HG02588 (cell line): ENCODE measurements at regions not wholly inside any gene's neighbourhood (a gene's known extent, or its start where the extent isn't known, plus 50 kb on each side); places are given as distances from the start of the nearest gene placed in this dataset.

Experiments used
- ATAC-seq: cut with Tn5 transposase; IDR thresholded peaks from one replicate; pipeline ENCODE4 v1.9.1; 2021; ENCODE audit warnings: mild to moderate bottlenecking, moderate library complexity; ENCODE audit not compliant: unreplicated experiment

DNA sequence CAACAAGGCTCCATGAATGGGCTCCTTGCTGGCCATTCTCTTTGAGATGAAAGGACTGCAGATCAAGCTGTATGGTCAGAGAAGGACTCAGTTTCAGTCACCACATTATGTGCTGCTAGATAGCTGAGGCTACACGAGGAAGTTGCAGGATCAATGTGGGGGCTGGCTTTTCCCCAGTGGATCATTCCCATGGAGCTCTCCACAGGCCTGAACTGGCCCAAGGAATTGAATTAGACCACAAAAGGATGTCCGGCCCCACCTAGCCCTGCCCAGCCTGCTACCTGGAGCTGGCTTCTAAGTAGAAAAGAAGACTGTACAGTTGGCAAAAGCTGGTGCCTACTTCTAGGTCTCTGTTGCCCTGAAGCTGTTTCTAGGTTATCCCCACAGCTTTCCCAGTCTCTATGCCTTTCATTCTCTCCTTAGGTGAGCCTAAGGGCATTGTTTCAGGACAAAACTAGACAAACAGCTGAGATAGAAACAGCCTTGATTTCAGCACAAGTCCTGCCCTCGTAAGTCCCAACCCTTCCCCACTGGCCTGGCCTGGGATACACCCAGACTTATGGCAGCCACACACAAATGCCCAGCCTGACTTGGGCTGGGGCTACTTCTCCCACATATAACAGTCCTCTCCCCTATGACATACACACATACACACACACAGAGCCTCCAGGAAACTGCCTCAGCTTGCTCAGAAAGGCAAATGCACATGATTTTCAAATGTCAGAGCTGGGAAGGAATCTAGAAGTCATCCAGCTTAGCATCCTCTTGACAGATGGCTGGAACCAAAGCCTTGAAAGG, 129.1 kb upstream of the NCAM1 start:
- no peak for ATAC-seq

DNA sequence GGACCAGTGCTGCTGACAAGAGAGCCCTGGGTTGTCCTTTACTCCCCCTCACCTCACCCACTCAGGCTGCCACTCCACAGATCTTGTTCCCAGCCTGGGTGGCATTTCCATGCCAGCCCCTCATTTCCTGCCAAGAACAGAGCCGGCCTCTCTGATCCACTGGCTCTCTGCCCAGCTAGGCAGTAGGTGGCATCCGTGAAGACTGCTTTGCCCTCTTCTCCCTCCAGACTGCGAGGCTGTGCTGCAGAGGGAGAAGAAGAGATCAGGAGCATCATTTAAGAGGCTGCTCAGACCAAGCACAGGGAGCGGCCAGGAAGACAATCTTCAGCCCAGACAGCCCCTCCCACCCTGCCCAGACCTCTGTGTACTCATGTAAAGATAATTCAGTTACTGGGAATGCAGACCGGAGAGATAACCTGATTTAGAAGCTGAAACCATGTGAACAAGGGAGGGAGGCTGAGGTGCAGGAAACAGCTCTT, 126.9 kb upstream of the NCAM1 start:
- ATAC-seq: no peak

DNA sequence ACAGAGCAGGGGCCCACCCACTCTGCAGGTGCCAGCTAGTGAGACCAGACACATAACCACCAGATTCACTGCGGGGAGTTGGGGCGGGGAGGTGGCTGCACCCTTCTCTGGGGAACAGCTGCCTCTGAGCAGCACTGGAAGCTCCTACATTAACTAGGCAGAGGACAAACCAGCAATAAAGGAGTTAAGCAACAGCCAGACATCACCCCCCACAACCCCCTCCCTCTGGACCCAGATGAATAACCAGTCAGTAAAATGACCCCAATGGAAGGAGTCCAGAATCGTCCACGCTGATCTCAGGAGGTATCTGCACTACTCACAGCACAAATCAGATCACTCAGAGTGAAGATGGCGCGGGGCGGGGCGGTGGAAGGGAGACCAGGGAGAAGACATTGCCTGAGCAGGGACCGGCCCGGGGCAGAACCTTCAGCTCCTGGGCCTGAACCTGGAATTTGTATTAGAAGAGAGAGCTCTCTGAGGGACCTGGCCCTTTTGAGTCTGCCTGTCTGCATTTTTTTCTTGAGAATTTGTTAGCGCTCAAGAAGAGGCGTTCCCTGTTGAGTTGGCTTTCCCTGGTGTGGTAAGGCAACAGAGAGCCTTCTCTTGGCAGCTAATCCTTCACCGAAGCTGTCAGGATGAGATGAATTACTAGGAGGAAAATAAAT, 125.5 kb upstream of the NCAM1 start:
- ATAC-seq: no peak

DNA sequence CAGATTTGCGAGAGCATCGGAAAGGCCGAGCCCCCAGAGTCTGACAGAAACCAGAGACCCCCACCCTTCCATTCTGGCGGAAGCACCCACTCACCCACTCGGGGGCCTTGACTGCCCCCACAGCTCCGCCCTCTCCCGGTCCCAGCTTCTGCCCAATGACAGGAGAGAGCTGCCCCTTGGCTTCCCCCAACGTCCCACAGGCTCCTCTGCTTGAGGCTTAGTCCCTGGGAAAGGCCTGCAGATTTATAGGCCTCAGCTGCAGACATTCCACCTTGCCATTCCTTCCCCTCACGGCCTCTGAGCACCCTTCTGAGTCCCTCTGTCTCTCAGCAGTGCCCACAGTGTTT, 125.0 kb upstream of the NCAM1 start:
- no peak for ATAC-seq

DNA sequence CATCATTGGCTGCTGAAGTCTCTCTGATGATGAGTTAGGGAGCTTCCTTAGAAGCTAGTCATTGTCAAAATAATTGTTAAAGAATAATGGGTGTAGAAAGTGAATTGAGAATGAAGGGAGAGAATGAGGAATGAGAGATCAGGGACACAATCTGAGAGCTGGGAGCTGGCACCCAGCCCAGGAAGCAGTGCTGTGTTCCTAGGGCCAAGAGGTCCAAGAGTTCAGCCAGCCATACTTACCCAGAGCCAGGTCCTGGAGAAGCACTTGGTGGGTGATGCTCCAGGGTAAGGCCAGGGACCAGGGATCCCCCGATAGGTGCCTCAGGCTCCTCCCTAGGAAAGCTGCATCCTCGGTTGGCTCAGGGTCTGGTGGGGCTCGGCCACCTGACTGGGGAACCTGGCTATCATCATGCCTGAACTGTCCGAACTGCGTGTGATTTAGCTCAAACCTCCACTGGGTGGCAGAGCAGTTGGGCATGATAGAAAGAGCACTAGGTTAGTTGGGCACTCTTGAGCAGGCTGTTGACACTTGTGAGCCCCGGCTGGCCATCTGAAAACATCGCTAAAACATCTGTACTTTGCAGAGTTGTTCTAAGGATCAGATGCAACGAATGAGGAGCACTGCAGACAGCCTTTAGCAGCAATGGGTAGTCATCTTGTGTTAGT, 123.9 kb upstream of the NCAM1 start:
- ATAC-seq: no peak

DNA sequence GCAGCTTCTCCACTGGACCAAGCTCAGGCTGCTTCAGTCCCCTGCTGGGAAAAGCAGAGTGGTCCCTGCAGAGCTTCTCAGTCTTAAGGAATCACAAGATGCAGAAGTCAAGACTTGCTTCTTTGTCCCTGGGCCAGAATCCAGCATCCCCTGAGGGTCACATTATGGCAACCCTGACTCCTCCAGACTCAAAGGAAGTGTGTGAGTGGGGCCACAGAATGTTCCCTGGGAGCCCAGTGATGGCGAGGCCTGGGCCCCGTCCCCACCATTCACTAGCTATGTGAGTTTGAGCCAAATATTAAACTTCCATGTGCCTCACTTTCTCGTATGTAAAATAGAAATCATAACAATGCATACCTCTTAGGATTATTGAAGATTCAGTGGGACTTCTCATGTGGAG, 122.2 kb upstream of the NCAM1 start:
- no peak for ATAC-seq

DNA sequence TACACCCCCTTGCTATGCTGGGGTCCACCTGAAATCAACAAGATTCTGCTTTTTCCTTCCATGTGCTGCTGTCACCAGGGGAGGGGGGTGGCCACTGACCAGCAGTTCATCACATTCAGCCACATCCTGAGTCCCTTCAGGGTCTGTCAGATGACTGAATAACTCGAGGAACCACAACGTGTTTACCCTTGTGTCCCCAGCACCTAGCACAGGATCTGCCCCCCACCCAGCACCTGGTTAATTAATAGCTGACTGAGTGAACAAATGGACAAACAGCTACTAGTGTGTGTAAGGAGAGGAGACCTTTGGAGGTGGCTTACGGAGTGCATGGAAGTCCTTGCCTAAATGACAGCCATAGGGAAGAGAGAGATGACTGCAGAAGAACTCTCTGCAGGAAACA, 119.5 kb upstream of the NCAM1 start:
- no peak for ATAC-seq

DNA sequence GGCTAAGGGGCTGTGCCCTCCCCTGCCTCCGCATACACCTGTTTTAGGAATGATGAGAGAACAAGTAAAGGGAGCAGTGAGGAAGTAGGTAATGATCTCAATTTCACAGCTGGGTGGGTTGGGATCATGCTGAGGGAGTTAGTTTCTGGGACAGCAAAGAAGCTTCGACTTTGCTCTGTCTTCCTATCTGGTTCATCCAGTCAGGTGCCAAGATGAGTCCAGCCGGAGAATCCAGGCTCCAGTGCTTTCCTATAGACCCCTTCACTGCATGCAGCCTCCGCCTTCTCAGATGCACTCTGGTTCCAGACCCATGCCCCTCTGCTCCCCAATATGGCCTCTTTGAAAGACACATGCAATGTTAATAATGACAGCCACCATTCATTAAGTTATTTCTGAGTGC, 119.1 kb upstream of the NCAM1 start:
- no peak for ATAC-seq

DNA sequence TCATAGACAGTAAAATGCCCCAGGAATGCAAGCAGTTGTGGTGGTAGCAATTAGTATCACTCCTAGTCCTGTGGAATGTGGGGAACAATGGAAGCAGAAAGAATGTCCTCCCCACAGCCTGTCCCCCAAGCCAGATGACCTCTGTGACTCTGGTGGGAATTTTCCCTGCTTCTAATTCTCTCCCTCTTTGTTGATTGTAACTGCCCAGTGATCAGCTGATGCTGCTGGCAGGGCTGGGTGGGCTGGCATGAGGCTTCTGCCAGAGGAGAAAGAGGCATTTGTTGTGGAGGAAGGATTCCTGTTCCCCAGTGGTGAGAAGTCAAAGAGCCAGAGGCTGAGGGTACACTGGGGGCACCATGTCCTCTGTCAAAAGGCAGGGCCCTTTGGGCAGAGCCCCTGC, 116.7 kb upstream of the NCAM1 start:
- no peak for ATAC-seq

DNA sequence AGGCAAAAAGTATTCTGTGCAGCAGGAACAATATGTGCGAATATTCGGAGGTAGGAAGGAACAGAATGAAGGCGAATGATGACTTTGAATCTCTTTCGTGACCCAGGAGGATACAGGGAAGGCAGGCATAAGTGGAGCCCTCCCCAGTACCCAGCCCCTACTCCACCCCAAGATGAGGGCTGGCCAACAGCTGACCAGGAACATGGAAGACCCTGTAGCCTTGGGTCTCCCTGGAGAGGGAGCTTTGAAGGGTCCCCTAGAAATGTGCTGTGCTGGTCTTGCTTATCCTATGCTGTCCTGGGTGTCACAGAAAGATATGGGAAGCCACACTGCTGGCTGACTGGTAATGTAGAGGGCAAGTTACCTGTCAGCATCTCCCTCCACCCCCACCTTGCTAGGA, 113.7 kb upstream of the NCAM1 start:
- no peak for ATAC-seq

DNA sequence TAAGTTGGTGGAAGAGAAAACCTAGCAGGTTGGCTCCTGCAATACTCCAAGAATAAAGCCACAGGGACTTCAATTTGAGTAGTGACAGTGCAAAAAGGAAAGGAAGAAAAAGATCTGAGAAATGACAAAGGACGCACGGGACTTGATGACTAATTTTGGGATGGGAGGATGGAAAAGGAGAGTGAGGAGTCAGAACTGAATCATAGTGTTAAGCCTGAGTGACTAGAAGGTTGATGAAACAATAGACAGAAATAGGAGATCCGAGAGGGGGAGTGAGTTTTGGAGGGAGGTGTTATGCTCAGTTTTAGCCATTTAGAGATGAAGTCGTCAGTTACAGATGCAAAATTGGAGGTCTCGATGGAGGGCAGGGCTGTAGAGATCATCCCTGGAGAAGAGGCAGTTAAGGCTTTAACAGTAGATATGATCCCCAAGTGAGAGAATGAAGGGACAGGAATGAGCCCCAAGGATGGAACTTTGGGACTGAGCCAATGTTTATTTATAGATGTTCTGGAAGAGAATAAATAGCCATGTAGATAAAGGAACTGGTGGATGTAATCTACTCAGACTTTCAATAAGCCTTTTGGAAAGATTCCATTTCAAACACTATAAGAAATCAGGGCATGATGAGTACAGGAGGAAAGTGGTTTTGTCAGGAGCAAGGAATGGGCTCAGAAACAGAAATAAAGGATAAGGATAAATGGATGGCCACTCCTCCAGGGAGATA, 108.9 kb upstream of the NCAM1 start:
- ATAC-seq: no peak

DNA sequence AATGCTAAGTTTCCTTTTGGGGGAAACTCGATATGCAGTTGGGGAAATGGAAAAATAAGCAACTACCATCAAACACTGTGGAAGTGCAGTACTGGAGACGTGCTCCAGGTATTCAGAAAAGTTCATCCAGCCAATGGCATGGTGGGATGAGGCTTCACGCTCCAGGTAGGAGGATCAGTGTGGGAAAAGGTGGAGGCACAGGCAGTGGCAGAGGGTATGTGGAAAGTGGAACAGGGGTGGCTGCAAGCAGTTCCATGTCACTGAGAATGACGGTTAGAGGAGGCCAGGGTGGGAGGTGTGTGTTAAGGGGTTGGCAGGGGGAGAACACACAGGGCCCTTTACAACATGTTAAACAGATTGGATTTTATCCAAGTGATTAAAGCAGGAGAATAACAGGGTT, 105.1 kb upstream of the NCAM1 start:
- no peak for ATAC-seq

DNA sequence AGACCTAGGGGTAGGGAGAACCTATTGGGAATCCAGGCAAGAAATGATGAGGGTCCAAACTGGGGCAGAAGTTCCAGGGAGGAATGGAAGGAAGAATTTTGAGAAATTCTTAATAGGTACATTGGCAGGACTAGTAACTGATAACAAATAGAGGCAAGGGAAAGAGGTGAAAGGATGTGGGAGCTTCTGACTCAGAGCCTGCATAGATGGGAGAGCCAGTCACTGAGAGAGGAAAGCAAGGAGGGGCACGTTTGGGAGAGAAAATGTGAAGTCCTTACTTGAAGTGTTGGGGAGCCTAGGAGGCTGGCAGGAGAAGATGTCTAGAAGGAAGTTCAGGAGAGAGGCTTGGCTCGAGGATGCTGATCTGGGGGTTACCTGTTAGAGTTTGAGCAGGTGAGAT, 104.6 kb upstream of the NCAM1 start:
- ATAC-seq: no peak

DNA sequence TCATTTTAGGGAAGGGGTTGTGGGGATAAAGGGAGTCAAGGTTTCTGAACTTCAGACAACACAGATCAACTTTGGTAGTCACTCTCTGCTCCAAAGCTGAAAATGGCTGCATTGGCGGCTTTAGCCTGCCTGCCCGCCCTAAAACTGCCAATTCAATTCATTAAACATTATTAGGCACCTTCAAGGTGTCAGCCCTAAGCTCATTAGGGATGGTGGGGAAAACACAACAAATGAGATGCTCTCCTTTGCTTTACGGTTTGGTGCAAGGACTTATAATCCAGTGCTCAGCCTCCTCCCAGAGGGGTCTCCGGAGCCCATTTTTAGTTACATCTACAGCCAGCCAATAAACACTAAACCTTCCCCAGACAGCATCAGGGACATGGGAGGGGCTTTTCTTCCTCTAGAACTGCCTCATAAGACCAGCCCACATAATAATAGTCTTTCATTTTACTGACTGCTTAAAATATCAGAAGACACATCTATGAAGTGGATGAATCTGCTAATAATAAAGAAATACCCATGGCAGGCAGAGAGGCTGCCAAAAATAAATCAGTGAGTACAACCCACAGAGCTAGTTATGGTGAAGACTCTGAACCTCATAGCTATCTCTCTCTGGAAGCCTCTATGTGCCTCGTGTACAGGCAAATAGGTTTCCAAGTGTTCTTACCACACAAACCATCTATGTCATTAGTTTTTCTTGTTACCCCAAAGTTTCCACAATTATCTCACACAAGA, 102.8 kb upstream of the NCAM1 start:
- no peak for ATAC-seq

DNA sequence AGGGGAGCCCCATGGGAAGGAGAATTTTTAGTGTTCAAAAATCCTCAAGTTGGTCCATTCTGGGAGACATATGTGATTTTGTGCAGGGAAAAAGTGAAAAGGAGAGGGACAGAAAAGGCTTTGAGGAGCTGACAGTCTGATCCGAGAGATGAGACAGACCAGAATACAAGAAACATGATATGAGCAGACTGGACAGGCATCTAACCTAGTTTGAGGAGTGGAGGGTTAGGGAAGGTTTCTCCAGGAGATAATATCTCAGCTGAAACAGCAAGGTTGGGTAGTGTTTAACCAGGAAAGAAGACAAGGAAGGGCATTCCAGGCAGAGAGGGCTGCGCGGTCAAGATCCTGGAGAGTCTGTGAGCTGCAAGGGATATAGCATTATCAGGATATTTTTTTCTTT, 101.4 kb upstream of the NCAM1 start:
- ATAC-seq: no peak

DNA sequence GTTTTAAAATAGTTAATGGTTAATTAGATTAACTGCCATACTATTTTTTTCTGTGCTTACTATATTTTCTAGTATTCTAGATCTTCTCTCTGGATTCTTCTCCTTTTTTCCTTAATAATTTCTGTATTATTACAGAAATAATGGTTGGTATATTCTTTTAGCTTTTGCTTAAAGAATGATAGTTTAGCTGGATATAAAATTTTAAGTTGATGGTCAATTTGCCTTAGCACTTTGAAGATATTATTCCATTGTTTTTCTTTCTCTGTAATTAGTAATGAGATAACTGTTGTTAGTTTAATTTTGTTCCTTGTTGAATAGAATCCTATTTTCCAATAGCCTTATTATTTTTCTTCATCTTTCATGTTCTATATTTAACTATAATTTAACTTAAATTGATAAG, 99.9 kb upstream of the NCAM1 start:
- no peak for ATAC-seq

DNA sequence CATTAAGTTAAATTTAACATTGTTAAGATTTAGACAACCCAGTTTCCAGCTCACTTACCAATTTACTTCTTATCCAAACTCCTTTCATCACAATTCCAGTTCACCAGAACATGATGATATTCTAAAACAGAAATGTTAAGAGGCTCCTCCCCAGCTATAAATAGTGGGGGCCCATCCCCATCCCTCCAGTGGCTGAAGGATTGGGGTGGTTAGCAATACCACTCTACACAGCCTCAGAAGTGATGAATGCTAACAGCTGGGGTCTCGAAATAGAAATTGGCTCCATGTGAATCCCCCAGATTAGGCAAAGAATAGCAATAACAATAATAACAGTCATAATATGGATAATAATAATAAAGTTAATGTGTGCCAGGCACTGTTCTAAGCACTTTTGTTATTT, 97.9 kb upstream of the NCAM1 start:
- no peak for ATAC-seq

DNA sequence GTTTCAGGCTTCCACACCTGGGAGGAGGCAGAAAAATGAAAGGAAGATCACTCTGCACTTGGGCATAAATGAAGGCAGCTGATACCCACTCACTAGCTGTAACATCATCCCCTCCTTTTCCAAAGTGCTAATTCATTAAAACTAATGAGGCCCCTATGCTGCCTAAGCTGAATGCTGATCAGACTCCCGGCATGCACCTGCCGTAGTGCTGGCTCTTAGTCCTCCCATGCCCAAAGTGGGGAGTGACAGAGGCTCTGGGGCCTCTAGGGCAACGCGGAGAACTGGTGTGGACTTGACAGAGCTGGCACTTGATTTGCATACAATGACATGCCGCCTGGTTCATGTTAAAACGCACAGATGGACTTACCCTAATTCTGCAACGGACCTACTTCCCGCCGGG, 96.5 kb upstream of the NCAM1 start:
- no peak for ATAC-seq

DNA sequence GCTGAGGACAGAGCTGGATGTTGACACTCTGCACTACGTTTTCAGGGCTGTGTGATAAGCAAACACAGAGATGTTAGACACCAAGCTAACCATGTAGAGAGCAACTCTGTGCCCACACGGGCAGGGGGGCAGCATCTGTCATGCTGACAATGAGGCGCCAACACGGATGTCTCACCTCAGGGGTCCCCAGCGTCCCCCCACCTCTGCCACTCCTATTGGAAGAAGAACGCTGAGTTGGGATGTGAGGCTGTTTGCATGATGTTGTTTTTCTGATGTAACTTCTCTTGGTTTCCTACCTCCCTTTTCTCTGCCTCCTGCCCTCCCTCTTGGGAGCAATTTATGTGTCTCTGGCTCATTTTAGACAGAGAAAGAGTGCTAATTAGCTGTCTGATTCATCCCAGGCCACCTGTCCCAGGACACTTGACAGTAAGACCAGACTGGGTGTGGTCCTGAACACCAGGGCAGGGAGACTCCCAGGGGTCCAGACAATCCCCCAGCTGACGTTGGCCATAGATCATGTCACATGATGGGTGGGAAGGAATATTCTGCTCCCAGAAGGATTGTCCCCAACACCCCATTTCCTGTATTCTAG, 89.2 kb upstream of the NCAM1 start:
- no peak for ATAC-seq

DNA sequence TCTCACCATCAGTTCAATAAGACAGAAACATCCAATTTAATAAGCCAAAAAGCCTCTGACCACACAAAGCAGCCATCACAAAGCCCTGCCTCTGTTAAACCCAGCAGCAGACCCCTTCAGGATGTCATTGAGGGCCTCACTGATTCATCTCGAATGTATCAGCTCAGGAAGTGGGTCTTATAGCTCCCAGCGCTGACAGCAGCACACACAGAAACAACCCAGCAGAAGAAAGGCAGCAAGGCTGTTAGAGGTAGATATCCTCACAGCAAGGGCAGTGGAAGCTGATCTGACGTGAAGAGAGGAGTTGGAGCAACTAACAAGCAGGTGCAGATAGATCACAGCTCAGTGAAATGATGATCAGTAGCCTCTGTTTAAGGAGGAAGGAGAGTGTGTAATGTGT, 86.2 kb upstream of the NCAM1 start:
- ATAC-seq: no peak

DNA sequence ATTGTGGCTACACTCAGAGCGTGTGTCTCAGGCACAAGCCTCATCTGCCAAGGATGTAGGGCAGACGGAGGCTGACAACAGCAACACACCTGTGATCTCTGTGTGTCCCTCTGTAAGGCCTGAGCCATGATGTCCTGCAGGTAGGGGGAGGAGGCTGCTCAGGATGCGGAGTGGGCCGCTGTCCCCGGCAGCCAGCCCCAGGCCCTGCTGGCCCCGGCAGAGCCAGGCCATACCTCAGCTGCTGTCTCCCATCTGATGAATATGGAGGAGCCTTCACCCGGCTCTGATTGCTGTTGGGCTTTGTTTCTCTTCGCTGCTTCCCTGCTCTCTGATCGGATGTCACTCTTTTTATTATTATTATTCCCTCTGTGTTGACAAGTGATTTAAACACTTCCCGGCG, 83.6 kb upstream of the NCAM1 start:
- no peak for ATAC-seq
